Lower lobe of right lung (tissue), 2 donors: ENCODE measurements at regions not wholly inside any gene's neighbourhood (a gene's known extent, or its start where the extent isn't known, plus 50 kb on each side); places are given as distances from the start of the nearest gene placed in this dataset.
"Not testable (repeated sequence)": the region's sequence is repeated elsewhere in the genome, so short reads cannot be mapped to it uniquely, and the experiment has no call there.

Experiments
- ATAC-seq, 2 donors: fragments of 200-7000 bp; cut with Tn5 transposase; one replicate each; pipeline ENCODE4 v1.9.1; 2020 to 2022; ENCODE audit warnings: mild to moderate bottlenecking in 2 of 2, moderate library complexity in 2 of 2
- DNase-seq: peaks from one replicate; pipeline ENCODE4 v3.0.0-alpha.2; 2020
- H3K27ac ChIP-seq: fragments of 200-600 bp; one replicate; pipeline ENCODE4 v1.8.0; 2022
- H3K27me3 ChIP-seq: fragments of 200-600 bp; one replicate; pipeline ENCODE4 v1.8.0; 2022; ENCODE audit warnings: low read depth
- H3K36me3 ChIP-seq: fragments of 200-600 bp; one replicate; pipeline ENCODE4 v1.8.0; 2022; ENCODE audit warnings: mild to moderate bottlenecking
- H3K4me1 ChIP-seq: fragments of 200-600 bp; one replicate; pipeline ENCODE4 v1.8.0; 2022
- H3K4me3 ChIP-seq: fragments of 200-600 bp; one replicate; pipeline ENCODE4 v1.8.0; 2022; ENCODE audit warnings: mild to moderate bottlenecking
- H3K9me3 ChIP-seq: fragments of 200-600 bp; one replicate; pipeline ENCODE4 v1.8.0; 2022
- CTCF ChIP-seq: fragments of 200-600 bp; IDR thresholded peaks from one replicate; pipeline ENCODE4 v1.8.0; 2022; ENCODE audit warnings: antibody characterized with exemption, mild to moderate bottlenecking
- intact Hi-C: fragments of 100-400 bp; cut with DNase I; formaldehyde crosslinking; loops from one replicate; pipeline ENCODE4 v1.11.0; 2022
- donor health status: DM: no; HTN: yes; CAD: no; lungs with severe emphysema.

- Histone ChIP-seq H3K27me3 (no peaks in the 10 kb centered on the region), H3K4me1 (no peaks in the 10 kb centered on the region), H3K36me3 (no peaks in the 10 kb centered on the region), H3K4me3 (no peak overlapping the region), H3K27ac (no peak overlapping the region), H3K9me3 (peaks cover 10% of the 10 kb centered on the region)
- TF ChIP-seq CTCF = no peak
- ATAC-seq (no peak), DNase-seq (no peak)
- intact Hi-C loops = no loop called here
These were observed 1531.1 kb downstream of the KHDRBS2 start for GRCh38 chr6:60754879-60755278.

GRCh38 chr6:60750353-60751081, 1535.5 kb downstream of the KHDRBS2 start:
- intact Hi-C loops, H3K4me1 ChIP-seq, H3K4me3 ChIP-seq, DNase-seq, H3K36me3 ChIP-seq, H3K27me3 ChIP-seq, H3K9me3 ChIP-seq, H3K27ac ChIP-seq, ATAC-seq: not testable (repeated sequence)

- DNase-seq, H3K27ac ChIP-seq, H3K27me3 ChIP-seq, H3K9me3 ChIP-seq, H3K36me3 ChIP-seq, H3K4me1 ChIP-seq, H3K4me3 ChIP-seq, intact Hi-C loops, ATAC-seq: not testable (repeated sequence)
These were observed 1538.1 kb downstream of the KHDRBS2 start for GRCh38 chr6:60747765-60748556.

- ATAC-seq, H3K36me3 ChIP-seq, H3K9me3 ChIP-seq, H3K4me1 ChIP-seq, DNase-seq, H3K27me3 ChIP-seq, H3K4me3 ChIP-seq, H3K27ac ChIP-seq, intact Hi-C loops: not testable (repeated sequence)
These were observed 1548.1 kb downstream of the KHDRBS2 start for GRCh38 chr6:60737764-60738425.

- H3K36me3 ChIP-seq, H3K9me3 ChIP-seq, intact Hi-C loops, H3K27ac ChIP-seq, H3K4me3 ChIP-seq, ATAC-seq, DNase-seq, H3K27me3 ChIP-seq, H3K4me1 ChIP-seq: not testable (repeated sequence)
These were observed 1548.7 kb downstream of the KHDRBS2 start for GRCh38 chr6:60737315-60737714.

GRCh38 chr6:60723935-60724334, 1562.1 kb downstream of the KHDRBS2 start:
- H3K4me1 ChIP-seq, intact Hi-C loops: not testable (repeated sequence)

GRCh38 chr6:60695232-60695631, 1590.8 kb downstream of the KHDRBS2 start:
- no peak for ATAC-seq
- Histone ChIP-seq H3K36me3 (no peaks in the 10 kb centered on the region), H3K27ac (no peak overlapping the region), H3K9me3 (no peaks in the 10 kb centered on the region), H3K27me3 (no peaks in the 10 kb centered on the region), H3K4me3 (no peak overlapping the region), H3K4me1 (no peaks in the 10 kb centered on the region)
- intact Hi-C loops = no loop called here
- no peak for TF ChIP-seq CTCF
- DNase-seq = no peak

More at GRCh38 chr6:60723935-60724334, 1562.1 kb downstream of the KHDRBS2 start:
- not testable (repeated sequence) for H3K9me3 ChIP-seq, H3K27ac ChIP-seq, H3K27me3 ChIP-seq, H3K4me3 ChIP-seq, H3K36me3 ChIP-seq, ATAC-seq, DNase-seq

GRCh38 chr6:60687085-60687484, 1598.9 kb downstream of the KHDRBS2 start:
- no peak overlapping the region for H3K27ac ChIP-seq
- DNase-seq (no peak), ATAC-seq (no peak)
- H3K4me3 ChIP-seq = no peak overlapping the region
- H3K9me3 ChIP-seq = no peaks in the 10 kb centered on the region
- no peaks in the 10 kb centered on the region for H3K4me1 ChIP-seq
- intact Hi-C loops = no loop called here
- no peaks in the 10 kb centered on the region for H3K36me3 ChIP-seq
- H3K27me3 ChIP-seq = no peaks in the 10 kb centered on the region
- no peak for TF ChIP-seq CTCF
